HCT116 (cell line): ENCODE measurements at regions not wholly inside any gene's neighbourhood (a gene's known extent, or its start where the extent isn't known, plus 50 kb on each side); places are given as distances from the start of the nearest gene placed in this dataset.

Experiments used
- ATAC-seq: fragments of 200-7000 bp; cut with Tn5 transposase; 2 replicates; pipeline ENCODE4 v1.9.1; 2020; ENCODE audit warnings: mild to moderate bottlenecking, moderate library complexity
- BruUV-seq: library from RNA; stranded (reverse); fragments of 400-500 nt; replicated peaks from 2 replicates; lab custom pipeline; 2021; lab: Mats Ljungman, UMichigan
- CTCF ChIA-PET: fragments of 300-600 bp; sonication (Branson Sonifier 250); formaldehyde crosslinking; loops from one replicate; lab custom pipeline; 2021; ENCODE audit warnings: antibody characterized with exemption; lab: Charles Lee
- POLR2A ChIA-PET: fragments of 300-600, 350-600 bp; sonication (Branson Sonifier 250); formaldehyde crosslinking; loops from one replicate; lab custom pipeline; 2021; ENCODE audit warnings: antibody characterized with exemption; lab: Charles Lee
- RAD21 ChIA-PET, 2 experiments: fragments of 300-600 bp; sonication (Branson Sonifier 250); formaldehyde crosslinking; loops; one replicate each; lab custom pipeline; 2023; ENCODE audit warnings: low total read pairs in 2 of 2; ENCODE audit not compliant: uncharacterized antibody in 2 of 2, unreplicated experiment in 2 of 2, low non-redundant PET in 1 of 2; lab: Charles Lee
- DNase-seq: peaks from one replicate; pipeline ENCODE4 v3.0.0-alpha.2; 2010; ENCODE audit warnings: low read depth, low spot score
- H2AFZ ChIP-seq: fragments of 200-600 bp; shearing (Covaris generic), sonication (generic); 2 replicates; pipeline ENCODE4 v1.6.1; 2017; ENCODE audit warnings: low read depth, mixed run types, mixed read lengths, antibody characterized with exemption, low read length; ENCODE audit not compliant: poor library complexity, severe bottlenecking
- H3K27ac ChIP-seq: 2 replicates; pipeline ENCODE4 v1.5.1; 2012; ENCODE audit warnings: low read depth, low read length
- H3K27me3 ChIP-seq: fragments of 200-600 bp; sonication (generic); 2 replicates; pipeline ENCODE4 v1.6.1; 2016; ENCODE audit warnings: mixed run types, low read length, mixed read lengths; ENCODE audit not compliant: insufficient read depth
- H3K36me3 ChIP-seq, 2 experiments: fragments of 200-500 bp in 1 of 2; fragments of 200-600 bp in 1 of 2; sonication (Bioruptor generic) in 1 of 2; sonication (generic) in 1 of 2; 2 replicates each; pipeline versions ENCODE4 v1.5.1 to v1.6.1; 2014 to 2016; ENCODE audit warnings: low read length in 2 of 2, inconsistent platforms in 1 of 2, mixed read lengths in 1 of 2, mixed run types in 1 of 2; ENCODE audit not compliant: insufficient read depth in 2 of 2, control insufficient read depth in 1 of 2
- H3K4me1 ChIP-seq, 2 experiments: fragments of 200-600 bp in 1 of 2; sonication (generic) in 1 of 2; 2 replicates each; pipeline versions ENCODE4 v1.5.1 to v1.6.1; 2012 to 2017; ENCODE audit warnings: low read length in 2 of 2, inconsistent platforms in 1 of 2, mild to moderate bottlenecking in 1 of 2, mixed read lengths in 1 of 2, mixed run types in 1 of 2, moderate library complexity in 1 of 2; ENCODE audit not compliant: insufficient read depth in 2 of 2, control insufficient read depth in 1 of 2
- H3K4me2 ChIP-seq: fragments of 200-600 bp; sonication (generic); 2 replicates; pipeline ENCODE4 v1.6.1; 2017; ENCODE audit warnings: mixed run types, low read length, mixed read lengths
- H3K4me3 ChIP-seq, 2 experiments: fragments of 200-600 bp in 1 of 2; sonication (generic) in 1 of 2; replicated peaks in 1 of 2; 2 replicates each; pipeline ENCODE4 v1.5.1; 2011 to 2016; ENCODE audit warnings: low read length in 2 of 2, control low read depth in 1 of 2, low read depth in 1 of 2, mild to moderate bottlenecking in 1 of 2, mixed read lengths in 1 of 2, mixed run types in 1 of 2
- H3K79me2 ChIP-seq: fragments of 200-600 bp; sonication (generic); 2 replicates; pipeline ENCODE4 v1.6.1; 2017; ENCODE audit warnings: mild to moderate bottlenecking, mixed run types, low read length, moderate library complexity, mixed read lengths; ENCODE audit not compliant: insufficient read depth
- H3K9ac ChIP-seq: fragments of 200-600 bp; sonication (generic); 2 replicates; pipeline ENCODE4 v1.6.1; 2016; ENCODE audit warnings: low read length, mixed read lengths
- H3K9me2 ChIP-seq: fragments of 200-600 bp; sonication (generic), shearing (Covaris generic); 2 replicates; pipeline ENCODE4 v1.6.1; 2017; ENCODE audit warnings: mixed run types, mild to moderate bottlenecking, moderate library complexity; ENCODE audit not compliant: insufficient read depth
- H3K9me3 ChIP-seq, 2 experiments: fragments of 200-500 bp in 1 of 2; fragments of 200-600 bp in 1 of 2; sonication (Bioruptor generic) in 1 of 2; sonication (generic) in 1 of 2; 2 replicates each; pipeline ENCODE4 v1.6.1; 2014 to 2017; ENCODE audit warnings: low read length in 2 of 2, mixed read lengths in 2 of 2, inconsistent platforms in 1 of 2, low read depth in 1 of 2, mild to moderate bottlenecking in 1 of 2, mixed run types in 1 of 2, moderate library complexity in 1 of 2; ENCODE audit not compliant: control insufficient read depth in 1 of 2, insufficient read depth in 1 of 2
- H4K20me1 ChIP-seq: fragments of 200-600 bp; sonication (generic), shearing (Covaris generic); 2 replicates; pipeline ENCODE4 v1.6.1; 2017; ENCODE audit warnings: mixed run types, mild to moderate bottlenecking, moderate library complexity; ENCODE audit not compliant: insufficient read depth
- CEBPB ChIP-seq: IDR thresholded peaks from 2 replicates; pipeline ENCODE4 v1.6.1; 2012; ENCODE audit warnings: low read depth
- ELF1 ChIP-seq: IDR thresholded peaks from 2 replicates; pipeline ENCODE4 v1.6.1; 2012; ENCODE audit warnings: low read depth, borderline replicate concordance
- EZH2 ChIP-seq: fragments of 200-600 bp; sonication (generic); IDR thresholded peaks from 2 replicates; pipeline ENCODE4 v1.6.1; 2017; ENCODE audit warnings: antibody characterized with exemption, mixed run types
- EZH2phosphoT487 ChIP-seq: fragments of 200-600 bp; IDR thresholded peaks from 2 replicates; pipeline ENCODE4 v1.6.1; 2018; ENCODE audit warnings: antibody characterized with exemption, borderline replicate concordance
- RAD21 ChIP-seq: IDR thresholded peaks from 2 replicates; pipeline ENCODE4 v1.6.1; 2012; ENCODE audit warnings: low read depth, mild to moderate bottlenecking
- SIN3A ChIP-seq: IDR thresholded peaks from 2 replicates; pipeline ENCODE4 v1.6.1; 2012; ENCODE audit warnings: low read depth
- YY1 ChIP-seq: IDR thresholded peaks from 2 replicates; pipeline ENCODE4 v1.6.1; 2011; ENCODE audit warnings: low read length, low read depth, moderate library complexity, mild to moderate bottlenecking; ENCODE audit not compliant: insufficient replicate concordance; ENCODE audit errors: extremely low read depth
- ZFX ChIP-seq: fragments of 450-650 bp; IDR thresholded peaks from 2 replicates; pipeline ENCODE4 v1.6.1; 2017
- intact Hi-C: fragments of 100-400 bp; cut with micrococcal nuclease; formaldehyde crosslinking; loops from 2 replicates; pipeline ENCODE4 v1.10.0; 2022
- TF ChIP-seq, protein P1 (sequence below), 3 experiments: fragments of 200-600 bp in 1 of 3; sonication (generic) in 1 of 3; IDR thresholded peaks in 2 of 3; conservative IDR thresholded peaks in 1 of 3; 2 replicates each; pipeline ENCODE4 v1.5.1; 2012 to 2017; ENCODE audit warnings: low read depth in 2 of 3, low read length in 2 of 3, antibody characterized with exemption in 1 of 3, borderline replicate concordance in 1 of 3, control low read depth in 1 of 3, mild to moderate bottlenecking in 1 of 3, mixed read lengths in 1 of 3, mixed run types in 1 of 3, moderate library complexity in 1 of 3; ENCODE audit not compliant: insufficient read depth in 1 of 3
- TF ChIP-seq, protein P2 (sequence below): IDR thresholded peaks from 2 replicates; pipeline ENCODE4 v1.6.1; 2012
- TF ChIP-seq, protein P3 (sequence below): IDR thresholded peaks from 2 replicates; pipeline ENCODE4 v1.6.1; 2012

DNA sequence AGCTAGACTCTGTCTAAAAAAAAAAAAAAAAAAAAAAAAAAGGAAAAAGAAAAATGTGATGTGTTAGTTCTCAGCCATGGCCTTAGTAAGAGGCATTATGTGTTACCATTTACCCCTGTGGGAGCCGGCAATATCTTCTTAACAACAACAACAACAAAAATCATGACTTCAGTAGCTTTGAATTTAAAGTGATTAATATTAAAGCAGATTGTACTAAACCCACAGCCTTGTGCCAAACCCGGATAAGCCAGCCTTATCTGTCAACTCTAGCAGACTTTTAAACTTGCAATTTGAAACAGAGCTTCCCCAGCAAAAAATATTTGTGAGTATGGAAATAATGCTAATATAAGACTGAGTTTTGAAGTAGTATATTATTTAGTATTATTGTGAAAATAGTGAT, 462.1 kb upstream of the GNPDA2 start:
- H3K79me2 ChIP-seq: no peaks in the 10 kb centered on the region
- ChIA-PET RAD21 (no interaction called here), CTCF (no interaction called here), POLR2A (no interaction called here)
- H4K20me1 ChIP-seq: no peaks in the 10 kb centered on the region
- TF ChIP-seq, protein P1, sequence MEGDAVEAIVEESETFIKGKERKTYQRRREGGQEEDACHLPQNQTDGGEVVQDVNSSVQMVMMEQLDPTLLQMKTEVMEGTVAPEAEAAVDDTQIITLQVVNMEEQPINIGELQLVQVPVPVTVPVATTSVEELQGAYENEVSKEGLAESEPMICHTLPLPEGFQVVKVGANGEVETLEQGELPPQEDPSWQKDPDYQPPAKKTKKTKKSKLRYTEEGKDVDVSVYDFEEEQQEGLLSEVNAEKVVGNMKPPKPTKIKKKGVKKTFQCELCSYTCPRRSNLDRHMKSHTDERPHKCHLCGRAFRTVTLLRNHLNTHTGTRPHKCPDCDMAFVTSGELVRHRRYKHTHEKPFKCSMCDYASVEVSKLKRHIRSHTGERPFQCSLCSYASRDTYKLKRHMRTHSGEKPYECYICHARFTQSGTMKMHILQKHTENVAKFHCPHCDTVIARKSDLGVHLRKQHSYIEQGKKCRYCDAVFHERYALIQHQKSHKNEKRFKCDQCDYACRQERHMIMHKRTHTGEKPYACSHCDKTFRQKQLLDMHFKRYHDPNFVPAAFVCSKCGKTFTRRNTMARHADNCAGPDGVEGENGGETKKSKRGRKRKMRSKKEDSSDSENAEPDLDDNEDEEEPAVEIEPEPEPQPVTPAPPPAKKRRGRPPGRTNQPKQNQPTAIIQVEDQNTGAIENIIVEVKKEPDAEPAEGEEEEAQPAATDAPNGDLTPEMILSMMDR (IDR thresholded peaks at IDR 0.05 in 2 of 3, conservative IDR thresholded peaks at IDR 0.05 in 1 of 3; ENCODE audit: borderline replicate concordance in 1 of 3, insufficient read depth in 1 of 3, low read depth in 2 of 3, low read length in 2 of 3): no peak
- no peak for TF ChIP-seq SIN3A
- no peak for TF ChIP-seq RAD21
- TF ChIP-seq EZH2phosphoT487: no peak
- TF ChIP-seq, protein P2, sequence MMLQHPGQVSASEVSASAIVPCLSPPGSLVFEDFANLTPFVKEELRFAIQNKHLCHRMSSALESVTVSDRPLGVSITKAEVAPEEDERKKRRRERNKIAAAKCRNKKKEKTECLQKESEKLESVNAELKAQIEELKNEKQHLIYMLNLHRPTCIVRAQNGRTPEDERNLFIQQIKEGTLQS: no peak
- H3K4me1 ChIP-seq: no peaks in the 10 kb centered on the region
- intact Hi-C loops: no loop called here
- no TSS peak for BruUV-seq
- no peak overlapping the region for H2AFZ ChIP-seq
- H3K4me3 ChIP-seq: no peak overlapping the region
- no peak overlapping the region for H3K9ac ChIP-seq
- no peaks in the 10 kb centered on the region for H3K27me3 ChIP-seq
- H3K4me2 ChIP-seq: no peak overlapping the region
- H3K9me2 ChIP-seq: no peaks in the 10 kb centered on the region
- no peak for DNase-seq
- no peak overlapping the region for H3K27ac ChIP-seq
- no peak for ATAC-seq
- H3K36me3 ChIP-seq: no peaks in the 10 kb centered on the region
- peaks cover 9 to 18% of the 10 kb centered on the region in 2 experiments; a peak in 2 of 4 replicates for H3K9me3 ChIP-seq

DNA sequence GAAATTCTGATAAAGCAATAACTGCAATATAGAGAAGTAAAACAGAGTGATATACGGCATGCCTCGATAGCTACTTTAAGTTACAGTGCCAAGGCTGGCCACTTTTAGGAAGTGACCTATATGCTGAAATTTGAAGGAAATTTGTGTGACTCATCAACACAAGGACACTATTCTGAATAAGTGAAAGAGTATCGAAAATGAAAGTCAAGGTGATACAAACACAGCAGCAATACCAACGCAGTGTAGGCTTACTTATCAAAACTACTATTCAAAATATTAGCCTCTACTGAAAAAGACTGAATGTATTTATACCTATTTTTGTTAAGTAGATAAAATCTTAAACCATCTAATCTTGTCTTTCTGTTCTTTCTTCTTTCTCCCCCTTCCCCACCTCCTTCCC, 459.9 kb upstream of the GNPDA2 start:
- Histone ChIP-seq H4K20me1 (no peaks in the 10 kb centered on the region), H3K9me3 (peaks cover 9 to 19% of the 10 kb centered on the region in 2 experiments; a peak in 2 of 4 replicates), H3K79me2 (no peaks in the 10 kb centered on the region), H3K4me3 (no peak overlapping the region), H3K27me3 (no peaks in the 10 kb centered on the region), H3K9ac (no peak overlapping the region), H3K36me3 (no peaks in the 10 kb centered on the region), H3K27ac (no peak overlapping the region), H2AFZ (no peak overlapping the region), H3K4me2 (no peak overlapping the region), H3K4me1 (no peaks in the 10 kb centered on the region), H3K9me2 (no peaks in the 10 kb centered on the region)
- ATAC-seq (no peak), DNase-seq (no peak)
- ChIA-PET RAD21 (no interaction called here), POLR2A (no interaction called here), CTCF (no interaction called here)
- BruUV-seq: no TSS peak
- intact Hi-C loops: no loop called here
- TF ChIP-seq ELF1: no peak
- no peak for TF ChIP-seq CEBPB
- TF ChIP-seq EZH2phosphoT487: no peak
- no peak for TF ChIP-seq YY1
- no peak for TF ChIP-seq EZH2
- TF ChIP-seq, protein P3, sequence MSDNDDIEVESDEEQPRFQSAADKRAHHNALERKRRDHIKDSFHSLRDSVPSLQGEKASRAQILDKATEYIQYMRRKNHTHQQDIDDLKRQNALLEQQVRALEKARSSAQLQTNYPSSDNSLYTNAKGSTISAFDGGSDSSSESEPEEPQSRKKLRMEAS: no peak
- TF ChIP-seq SIN3A: no peak
- TF ChIP-seq, protein P1 (IDR thresholded peaks at IDR 0.05 in 2 of 3, conservative IDR thresholded peaks at IDR 0.05 in 1 of 3; ENCODE audit: borderline replicate concordance in 1 of 3, insufficient read depth in 1 of 3, low read depth in 2 of 3, low read length in 2 of 3): no peak
- no peak for TF ChIP-seq ZFX
